GM04504 (cell line): ENCODE measurements at regions not wholly inside any gene's neighbourhood (a gene's known extent, or its start where the extent isn't known, plus 50 kb on each side); places are given as distances from the start of the nearest gene placed in this dataset.
A peak's percentile ranks its signal among the peaks of the same experiment; 100 is the strongest.

Experiments used
- DNase-seq: peaks from one replicate; pipeline ENCODE4 v3.0.0-alpha.2; 2012; ENCODE audit warnings: low read depth

GRCh38 chr9:129487658-129488483 lies 133.0 kb downstream of the C9orf50 start:
- no peak for DNase-seq

GRCh38 chr9:129486756-129487657 lies 133.9 kb downstream of the C9orf50 start:
- DNase-seq, result no peak

- DNase-seq, result no peak
These were observed 135.6 kb downstream of the C9orf50 start for GRCh38 chr9:129485145-129485774.

- DNase-seq, result no peak
These were observed 136.4 kb downstream of the C9orf50 start for GRCh38 chr9:129484352-129485000.

GRCh38 chr9:129483415-129484351 lies 137.2 kb downstream of the C9orf50 start:
- peak; percentile 89 for DNase-seq

- peak; percentile 89 for DNase-seq
These were observed 138.1 kb downstream of the C9orf50 start for GRCh38 chr9:129482521-129483414.

GRCh38 chr9:129481810-129482511 lies 138.9 kb downstream of the C9orf50 start:
- DNase-seq, result no peak

GRCh38 chr9:129481424-129481809 lies 139.5 kb downstream of the C9orf50 start:
- no peak for DNase-seq

- no peak for DNase-seq
These were observed 140.2 kb downstream of the C9orf50 start for GRCh38 chr9:129480745-129481144.

- DNase-seq, result no peak
These were observed 140.7 kb downstream of the C9orf50 start for GRCh38 chr9:129480227-129480626.

- DNase-seq, result no peak
These were observed 141.3 kb downstream of the C9orf50 start for GRCh38 chr9:129479631-129480011.

- DNase-seq, result no peak
These were observed 141.8 kb downstream of the C9orf50 start for GRCh38 chr9:129478961-129479630.

GRCh38 chr9:129478461-129478860 lies 142.4 kb downstream of the C9orf50 start:
- no peak for DNase-seq

GRCh38 chr9:129476821-129477611 lies 143.9 kb downstream of the C9orf50 start:
- no peak for DNase-seq

- DNase-seq, result no peak
These were observed 146.0 kb downstream of the C9orf50 start for GRCh38 chr9:129474740-129475404.

- no peak for DNase-seq
These were observed 147.2 kb downstream of the C9orf50 start for GRCh38 chr9:129473523-129474244.
